HUES48 (cell line): ENCODE measurements at regions not wholly inside any gene's neighbourhood (a gene's known extent, or its start where the extent isn't known, plus 50 kb on each side); places are given as distances from the start of the nearest gene placed in this dataset.

ENCODE experiments used
- H3K27ac ChIP-seq: one replicate; pipeline ENCODE4 v1.7.0; 2013; ENCODE audit warnings: low read depth, low read length, inconsistent platforms
- H3K27me3 ChIP-seq: 2 replicates; pipeline ENCODE4 v1.6.1; 2013; ENCODE audit warnings: mild to moderate bottlenecking, low read length; ENCODE audit not compliant: control insufficient read depth, insufficient read depth
- H3K36me3 ChIP-seq: 2 replicates; pipeline ENCODE4 v1.6.1; 2013; ENCODE audit warnings: low read length; ENCODE audit not compliant: control insufficient read depth, insufficient read depth
- H3K4me1 ChIP-seq: 2 replicates; pipeline ENCODE4 v1.6.1; 2013; ENCODE audit warnings: mild to moderate bottlenecking, low read length; ENCODE audit not compliant: control insufficient read depth, insufficient read depth
- H3K4me3 ChIP-seq: 2 replicates; pipeline ENCODE4 v1.5.1; 2013; ENCODE audit warnings: mild to moderate bottlenecking, low read depth, low read length
- H3K9ac ChIP-seq: 2 replicates; pipeline ENCODE4 v1.6.1; 2013; ENCODE audit warnings: mild to moderate bottlenecking, low read depth, low read length, moderate library complexity
- H3K9me3 ChIP-seq: 2 replicates; pipeline ENCODE4 v1.6.1; 2013; ENCODE audit warnings: low read length; ENCODE audit not compliant: control insufficient read depth, insufficient read depth

DNA sequence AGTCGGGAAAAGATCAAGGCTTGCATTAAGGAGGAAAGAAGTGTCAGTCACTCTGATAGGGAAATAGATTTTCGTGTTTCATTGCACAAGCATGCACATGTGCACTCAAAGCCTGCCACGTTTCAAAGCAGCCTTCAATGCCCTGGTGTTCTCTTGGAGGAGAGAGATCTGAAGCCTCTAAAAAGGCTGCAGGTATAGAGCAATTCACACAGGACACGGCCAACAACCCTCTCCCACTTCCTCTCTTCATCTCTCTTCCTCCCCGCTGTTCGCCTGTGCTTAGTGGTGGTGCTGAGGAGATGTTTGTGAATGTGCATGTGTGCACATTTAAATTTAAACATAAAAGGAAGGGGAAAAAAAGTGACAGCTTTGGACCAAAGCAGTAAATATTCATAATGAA lies 117.7 kb downstream of the NUF2 start:
- H3K9ac ChIP-seq: no peak overlapping the region
- H3K36me3 ChIP-seq: no peaks in the 10 kb centered on the region
- H3K4me3 ChIP-seq: no peak overlapping the region
- H3K4me1 ChIP-seq: peaks cover 27% of the 10 kb centered on the region
- no peaks in the 10 kb centered on the region for H3K9me3 ChIP-seq
- H3K27ac ChIP-seq: no peak overlapping the region
- no peaks in the 10 kb centered on the region; the same call in 1 of the 2 replicates for H3K27me3 ChIP-seq

DNA sequence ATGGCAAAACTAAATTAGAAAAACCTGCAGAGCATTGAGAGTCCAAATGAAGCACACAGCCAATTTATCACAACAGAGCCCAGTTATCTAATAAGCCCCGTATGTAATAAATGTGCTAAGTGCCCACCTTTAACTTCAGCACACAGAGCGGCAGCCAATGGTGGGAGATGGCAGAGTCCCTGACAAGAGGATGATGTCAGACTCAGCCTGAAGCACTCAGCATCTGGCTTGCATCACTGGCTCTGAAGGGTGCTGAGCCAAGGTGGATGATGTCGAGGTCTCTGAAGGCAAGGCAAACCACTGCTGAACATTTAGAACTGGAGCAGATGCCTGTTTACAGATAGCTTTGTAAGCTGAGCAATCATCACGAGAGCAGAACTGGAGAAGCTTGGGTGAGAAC lies 118.3 kb downstream of the NUF2 start:
- H3K36me3 ChIP-seq: no peaks in the 10 kb centered on the region
- no peak overlapping the region for H3K9ac ChIP-seq
- H3K27me3 ChIP-seq: no peaks in the 10 kb centered on the region; the same call in 1 of the 2 replicates
- no peaks in the 10 kb centered on the region for H3K9me3 ChIP-seq
- no peak overlapping the region for H3K4me3 ChIP-seq
- H3K27ac ChIP-seq: no peak overlapping the region
- H3K4me1 ChIP-seq: peaks cover 27% of the 10 kb centered on the region

DNA sequence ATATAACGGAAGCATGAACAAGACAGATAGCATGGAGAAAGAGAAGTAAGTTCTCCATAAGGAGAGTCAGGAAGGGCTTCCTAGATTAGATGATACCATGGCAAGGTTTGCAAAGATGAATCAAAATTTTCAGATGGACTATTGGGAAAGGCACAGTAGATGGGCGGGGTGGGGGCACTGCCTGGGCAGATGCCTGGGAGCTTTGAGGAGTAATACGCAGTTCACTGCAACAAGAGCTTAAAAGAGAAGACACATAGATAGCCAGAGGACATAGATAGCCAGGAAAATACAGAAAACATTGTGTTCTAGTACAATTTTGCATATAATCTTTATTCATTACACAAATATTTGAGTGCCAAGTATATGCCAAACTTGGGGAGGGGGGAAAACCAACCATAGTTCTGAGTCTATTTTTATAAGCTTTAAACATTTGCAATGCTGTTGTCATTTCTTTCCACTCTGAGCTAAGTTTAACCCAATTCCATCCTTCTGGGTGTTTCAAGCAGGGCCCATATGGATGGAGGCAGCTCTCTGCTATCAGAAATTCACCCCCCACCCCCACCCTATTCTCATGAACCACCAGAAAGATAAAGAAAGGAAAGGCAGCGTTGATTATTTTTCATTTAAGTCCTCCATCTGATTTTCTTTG lies 120.6 kb downstream of the NUF2 start:
- H3K27me3 ChIP-seq: no peaks in the 10 kb centered on the region; the same call in 1 of the 2 replicates
- H3K9ac ChIP-seq: no peak overlapping the region
- peaks cover 25% of the 10 kb centered on the region for H3K4me1 ChIP-seq
- no peaks in the 10 kb centered on the region for H3K36me3 ChIP-seq
- H3K4me3 ChIP-seq: no peak overlapping the region
- no peaks in the 10 kb centered on the region for H3K9me3 ChIP-seq
- no peak overlapping the region for H3K27ac ChIP-seq

- Histone ChIP-seq H3K4me3 (no peak overlapping the region), H3K27ac (no peak overlapping the region), H3K36me3 (no peaks in the 10 kb centered on the region), H3K9me3 (no peaks in the 10 kb centered on the region), H3K4me1 (peaks cover 25% of the 10 kb centered on the region), H3K27me3 (no peaks in the 10 kb centered on the region; the same call in 1 of the 2 replicates), H3K9ac (no peak overlapping the region)
These were observed 121.1 kb downstream of the NUF2 start for GRCh38 chr1:163442895-163443294.

DNA sequence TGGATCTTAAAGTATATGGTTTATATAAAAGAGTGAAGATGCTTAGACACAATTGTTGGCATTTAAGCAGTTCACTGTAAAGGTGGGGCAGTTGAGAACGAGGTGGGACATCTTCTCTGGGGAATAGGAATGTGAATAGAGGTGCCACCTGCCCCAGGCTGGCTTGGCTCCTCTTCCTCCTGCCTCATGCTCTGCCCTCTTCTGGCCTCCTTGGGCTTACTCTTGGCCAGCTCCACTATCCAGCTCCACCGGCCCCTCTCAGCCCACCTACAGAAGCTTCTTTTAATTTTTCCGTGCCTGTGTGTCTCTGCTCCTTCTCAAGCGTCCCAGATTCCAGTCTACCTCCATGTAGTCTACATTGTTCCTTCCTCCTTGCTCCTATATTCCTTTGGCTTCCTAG lies 122.1 kb downstream of the NUF2 start:
- H3K4me3 ChIP-seq: no peak overlapping the region
- H3K27ac ChIP-seq: no peak overlapping the region
- no peaks in the 10 kb centered on the region for H3K36me3 ChIP-seq
- peaks cover 27% of the 10 kb centered on the region for H3K4me1 ChIP-seq
- no peaks in the 10 kb centered on the region; the same call in 1 of the 2 replicates for H3K27me3 ChIP-seq
- no peak overlapping the region for H3K9ac ChIP-seq
- no peaks in the 10 kb centered on the region for H3K9me3 ChIP-seq

- Histone ChIP-seq H3K9me3 (no peaks in the 10 kb centered on the region), H3K27me3 (no peaks in the 10 kb centered on the region), H3K36me3 (no peaks in the 10 kb centered on the region), H3K4me1 (peaks cover 26% of the 10 kb centered on the region), H3K27ac (no peak overlapping the region), H3K9ac (no peak overlapping the region), H3K4me3 (no peak overlapping the region)
These were observed 122.9 kb downstream of the NUF2 start for GRCh38 chr1:163444665-163445064.

GRCh38 chr1:163450986-163451385 lies 129.2 kb downstream of the NUF2 start:
- peaks cover 18% of the 10 kb centered on the region for H3K4me1 ChIP-seq
- no peak overlapping the region for H3K27ac ChIP-seq
- H3K4me3 ChIP-seq: no peak overlapping the region
- no peaks in the 10 kb centered on the region for H3K9me3 ChIP-seq
- H3K9ac ChIP-seq: no peak overlapping the region
- no peaks in the 10 kb centered on the region for H3K36me3 ChIP-seq
- H3K27me3 ChIP-seq: no peaks in the 10 kb centered on the region

DNA sequence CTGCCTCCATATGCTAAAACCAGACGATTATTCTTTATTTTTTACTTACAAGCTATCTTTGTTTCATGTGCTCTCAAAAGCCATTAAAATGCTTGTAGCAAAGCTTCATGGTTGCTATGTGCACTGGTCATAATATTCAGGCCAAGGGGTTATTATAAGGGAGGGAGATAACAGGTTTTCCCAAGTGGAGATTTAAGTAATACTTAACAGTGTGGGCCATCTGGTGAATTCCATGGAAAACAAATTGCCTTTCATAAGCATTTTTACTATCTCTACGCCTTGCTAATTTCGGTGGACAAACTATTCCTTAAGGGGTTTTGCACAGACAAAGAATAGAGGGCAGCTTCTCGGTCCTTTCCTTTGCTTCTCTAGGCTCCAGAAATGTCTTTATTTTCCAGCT lies 137.8 kb downstream of the NUF2 start:
- Histone ChIP-seq H3K4me1 (no peaks in the 10 kb centered on the region), H3K27ac (no peak overlapping the region), H3K36me3 (no peaks in the 10 kb centered on the region), H3K27me3 (no peaks in the 10 kb centered on the region), H3K4me3 (no peak overlapping the region), H3K9me3 (no peaks in the 10 kb centered on the region), H3K9ac (no peak overlapping the region)

- Histone ChIP-seq H3K4me3 (no peak overlapping the region), H3K4me1 (peaks cover 8% of the 10 kb centered on the region), H3K36me3 (no peaks in the 10 kb centered on the region), H3K9ac (no peak overlapping the region), H3K9me3 (no peaks in the 10 kb centered on the region), H3K27me3 (no peaks in the 10 kb centered on the region), H3K27ac (no peak overlapping the region)
These were observed 145.5 kb downstream of the NUF2 start for GRCh38 chr1:163467289-163467688.

- no peaks in the 10 kb centered on the region for H3K36me3 ChIP-seq
- H3K9ac ChIP-seq: no peak overlapping the region
- H3K9me3 ChIP-seq: no peaks in the 10 kb centered on the region
- H3K27me3 ChIP-seq: no peaks in the 10 kb centered on the region
- H3K4me1 ChIP-seq: peaks cover 7% of the 10 kb centered on the region
- no peak overlapping the region for H3K4me3 ChIP-seq
- H3K27ac ChIP-seq: no peak overlapping the region
These were observed 150.3 kb downstream of the NUF2 start for GRCh38 chr1:163471779-163472650.

DNA sequence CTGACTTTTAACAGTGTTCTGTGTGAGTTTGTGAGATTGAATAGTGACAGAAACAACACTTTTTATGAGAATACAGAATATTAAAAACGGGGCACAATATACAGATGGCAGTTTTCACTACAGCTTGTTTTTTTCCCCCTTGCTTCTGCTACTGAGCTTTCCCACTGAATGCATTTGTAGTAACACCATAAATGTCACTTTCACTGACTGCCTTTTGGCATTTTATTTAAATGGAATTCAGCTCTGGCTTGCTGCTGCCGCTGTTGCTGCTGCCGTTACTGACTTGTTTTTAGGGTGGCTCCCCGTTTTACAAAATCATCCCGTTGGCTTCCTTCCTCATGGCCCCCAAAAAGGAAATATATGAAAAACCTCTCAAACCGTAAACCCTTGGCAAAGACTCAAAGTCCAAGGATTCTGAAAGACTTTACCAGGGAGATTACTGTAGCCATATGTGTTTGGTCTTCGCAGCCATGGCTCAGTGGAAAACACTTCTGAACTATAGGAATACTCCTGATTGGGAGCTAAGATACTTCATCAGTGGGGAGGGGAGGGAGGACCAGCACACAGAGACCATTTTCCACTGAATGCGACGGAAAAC lies 151.0 kb downstream of the NUF2 start:
- Histone ChIP-seq H3K27ac (no peak overlapping the region), H3K36me3 (no peaks in the 10 kb centered on the region), H3K4me3 (no peak overlapping the region), H3K9me3 (no peaks in the 10 kb centered on the region), H3K9ac (no peak overlapping the region), H3K4me1 (no peaks in the 10 kb centered on the region), H3K27me3 (no peaks in the 10 kb centered on the region)
